Endodermal cell (in vitro differentiated cells): ENCODE measurements at regions not wholly inside any gene's neighbourhood (a gene's known extent, or its start where the extent isn't known, plus 50 kb on each side); places are given as distances from the start of the nearest gene placed in this dataset.

Source experiments
- DNase-seq: peaks from one replicate; pipeline ENCODE4 v3.0.0-alpha.2; 2017
- H3K27ac ChIP-seq: 2 replicates; pipeline ENCODE4 v1.5.1; 2013; ENCODE audit warnings: mild to moderate bottlenecking, low read depth, low read length, moderate library complexity
- H3K27me3 ChIP-seq: 2 replicates; pipeline ENCODE4 v1.6.1; 2013; ENCODE audit warnings: mild to moderate bottlenecking, low read length, moderate library complexity; ENCODE audit not compliant: insufficient read depth, control insufficient read depth, poor library complexity, severe bottlenecking
- H3K36me3 ChIP-seq: 2 replicates; pipeline ENCODE4 v1.7.0; 2013; ENCODE audit warnings: mild to moderate bottlenecking, low read length, moderate library complexity; ENCODE audit not compliant: control insufficient read depth, insufficient read depth
- H3K4me1 ChIP-seq: one replicate; pipeline ENCODE4 v1.7.0; 2013; ENCODE audit warnings: low read length; ENCODE audit not compliant: control insufficient read depth, insufficient read depth
- H3K4me3 ChIP-seq: 2 replicates; pipeline ENCODE4 v1.5.1; 2013; ENCODE audit warnings: mild to moderate bottlenecking, low read length, moderate library complexity
- H3K9ac ChIP-seq: 2 replicates; pipeline ENCODE4 v1.6.1; 2013; ENCODE audit warnings: mild to moderate bottlenecking, low read length, moderate library complexity; ENCODE audit not compliant: poor library complexity, severe bottlenecking; ENCODE audit errors: extremely low read depth
- H3K9me3 ChIP-seq: 2 replicates; pipeline ENCODE4 v1.6.1; 2013; ENCODE audit warnings: mild to moderate bottlenecking, low read length, moderate library complexity; ENCODE audit not compliant: control insufficient read depth
- H3K27ac Mint-ChIP-seq: 2 replicates; pipeline ENCODE4 v1.8.0; 2020; ENCODE audit warnings: mixed read lengths
- H3K27me3 Mint-ChIP-seq: 2 replicates; pipeline ENCODE4 v1.8.0; 2021; ENCODE audit warnings: mild to moderate bottlenecking, mixed read lengths; ENCODE audit not compliant: insufficient read depth
- H3K36me3 Mint-ChIP-seq: 2 replicates; pipeline ENCODE4 v1.8.0; 2020; ENCODE audit warnings: low read depth, mixed read lengths
- H3K4me1 Mint-ChIP-seq: 2 replicates; pipeline ENCODE4 v1.8.0; 2020; ENCODE audit warnings: mixed read lengths
- H3K4me3 Mint-ChIP-seq: 2 replicates; pipeline ENCODE4 v1.8.0; 2020; ENCODE audit warnings: mild to moderate bottlenecking, moderate library complexity, mixed read lengths
- H3K9me3 Mint-ChIP-seq: 2 replicates; pipeline ENCODE4 v1.8.0; 2020; ENCODE audit warnings: mild to moderate bottlenecking, mixed read lengths
- WGBS, 2 experiments: methylation state at CpG; one replicate each; pipeline versions ENCODE4 v1.1.5 to v1.1.7; 2013; ENCODE audit warnings: missing lambda C conversion rate in 2 of 2, mixed read lengths in 1 of 2; ENCODE audit not compliant: insufficient coverage in 1 of 2, insufficient read length in 1 of 2; 5-methylcytosine and 5-hydroxymethylcytosine counted together
- TF ChIP-seq, protein P1 (sequence below): fragments of 200-600 bp; sonication (generic); conservative IDR thresholded peaks from 2 replicates; pipeline ENCODE4 v1.5.0; 2021; ENCODE audit warnings: antibody characterized with exemption, mild to moderate bottlenecking

DNA sequence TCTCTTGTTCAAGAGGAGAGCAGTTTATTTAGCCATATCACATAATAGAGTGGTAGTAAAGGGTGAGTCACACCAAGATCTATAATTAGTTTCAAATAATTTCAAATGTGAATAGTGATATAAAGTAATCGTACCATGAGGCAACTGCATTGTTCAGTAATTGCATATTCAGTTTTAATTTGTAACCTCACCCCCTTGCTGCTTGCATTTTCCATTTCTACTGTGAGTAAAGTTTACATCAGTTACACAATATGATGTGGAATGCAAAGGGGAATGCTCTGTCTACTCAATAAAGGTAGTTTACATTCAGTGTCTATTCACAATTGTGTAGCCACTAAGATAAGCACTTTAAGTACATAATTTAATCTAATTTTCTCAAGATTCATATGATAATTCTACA is 1695.7 kb upstream of the SPRY2 start:
- H3K4me3 ChIP-seq, result no peak overlapping the region
- no peak for DNase-seq
- TF ChIP-seq, protein P1, sequence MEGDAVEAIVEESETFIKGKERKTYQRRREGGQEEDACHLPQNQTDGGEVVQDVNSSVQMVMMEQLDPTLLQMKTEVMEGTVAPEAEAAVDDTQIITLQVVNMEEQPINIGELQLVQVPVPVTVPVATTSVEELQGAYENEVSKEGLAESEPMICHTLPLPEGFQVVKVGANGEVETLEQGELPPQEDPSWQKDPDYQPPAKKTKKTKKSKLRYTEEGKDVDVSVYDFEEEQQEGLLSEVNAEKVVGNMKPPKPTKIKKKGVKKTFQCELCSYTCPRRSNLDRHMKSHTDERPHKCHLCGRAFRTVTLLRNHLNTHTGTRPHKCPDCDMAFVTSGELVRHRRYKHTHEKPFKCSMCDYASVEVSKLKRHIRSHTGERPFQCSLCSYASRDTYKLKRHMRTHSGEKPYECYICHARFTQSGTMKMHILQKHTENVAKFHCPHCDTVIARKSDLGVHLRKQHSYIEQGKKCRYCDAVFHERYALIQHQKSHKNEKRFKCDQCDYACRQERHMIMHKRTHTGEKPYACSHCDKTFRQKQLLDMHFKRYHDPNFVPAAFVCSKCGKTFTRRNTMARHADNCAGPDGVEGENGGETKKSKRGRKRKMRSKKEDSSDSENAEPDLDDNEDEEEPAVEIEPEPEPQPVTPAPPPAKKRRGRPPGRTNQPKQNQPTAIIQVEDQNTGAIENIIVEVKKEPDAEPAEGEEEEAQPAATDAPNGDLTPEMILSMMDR, result no peak
- Mint-ChIP-seq H3K4me3 (no peak overlapping the region), H3K27ac (no peak overlapping the region), H3K4me1 (no peaks in the 10 kb centered on the region), H3K9me3 (peaks cover 8% of the 10 kb centered on the region), H3K27me3 (no peaks in the 10 kb centered on the region), H3K36me3 (peaks cover 2% of the 10 kb centered on the region)
- WGBS, 2 experiments, result 100% methylated on average over 1 of the region's 1 CpG; no CpG with 5 or more reads in 1 of the 2 experiments
- no peak overlapping the region for H3K9ac ChIP-seq
- no peak overlapping the region for H3K27ac ChIP-seq
- H3K4me1 ChIP-seq, result no peaks in the 10 kb centered on the region
- no peaks in the 10 kb centered on the region for H3K36me3 ChIP-seq
- no peaks in the 10 kb centered on the region for H3K9me3 ChIP-seq
- no peaks in the 10 kb centered on the region for H3K27me3 ChIP-seq

DNA sequence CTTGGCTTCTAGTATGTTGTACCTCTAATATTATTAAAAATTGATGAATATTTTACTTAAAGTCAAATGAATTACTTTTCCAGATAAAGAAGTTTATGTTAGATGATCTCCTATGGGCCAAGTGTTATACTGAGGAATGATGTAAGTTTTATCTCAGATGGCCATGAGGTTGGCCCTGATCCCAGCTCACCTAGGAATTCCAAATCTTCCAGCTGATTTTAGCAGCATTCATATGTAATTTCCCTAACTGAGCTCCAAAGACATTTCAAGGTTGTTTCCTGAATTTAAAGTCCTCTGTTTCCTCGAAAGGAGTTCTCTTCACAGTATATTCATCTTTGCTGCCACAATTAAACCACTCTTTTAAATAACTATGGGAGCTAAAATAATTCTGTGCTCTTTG is 1670.4 kb upstream of the SPRY2 start:
- 79% methylated on average over 1 of the region's 1 CpG; no CpG with 5 or more reads in 1 of the 2 experiments for WGBS, 2 experiments
- no peaks in the 10 kb centered on the region for H3K36me3 ChIP-seq
- peaks cover 10% of the 10 kb centered on the region for H3K4me1 Mint-ChIP-seq
- H3K27ac ChIP-seq, result no peak overlapping the region
- H3K4me3 Mint-ChIP-seq, result no peak overlapping the region
- no peak overlapping the region for H3K4me3 ChIP-seq
- no peaks in the 10 kb centered on the region for H3K9me3 ChIP-seq
- no peak overlapping the region for H3K9ac ChIP-seq
- peak overlapping the region; percentile 8 for H3K27ac Mint-ChIP-seq
- no peaks in the 10 kb centered on the region for H3K27me3 Mint-ChIP-seq
- H3K36me3 Mint-ChIP-seq, result no peaks in the 10 kb centered on the region
- H3K9me3 Mint-ChIP-seq, result no peaks in the 10 kb centered on the region
- DNase-seq, result no peak
- TF ChIP-seq, protein P1, result no peak
- H3K4me1 ChIP-seq, result no peaks in the 10 kb centered on the region
- no peaks in the 10 kb centered on the region for H3K27me3 ChIP-seq

DNA sequence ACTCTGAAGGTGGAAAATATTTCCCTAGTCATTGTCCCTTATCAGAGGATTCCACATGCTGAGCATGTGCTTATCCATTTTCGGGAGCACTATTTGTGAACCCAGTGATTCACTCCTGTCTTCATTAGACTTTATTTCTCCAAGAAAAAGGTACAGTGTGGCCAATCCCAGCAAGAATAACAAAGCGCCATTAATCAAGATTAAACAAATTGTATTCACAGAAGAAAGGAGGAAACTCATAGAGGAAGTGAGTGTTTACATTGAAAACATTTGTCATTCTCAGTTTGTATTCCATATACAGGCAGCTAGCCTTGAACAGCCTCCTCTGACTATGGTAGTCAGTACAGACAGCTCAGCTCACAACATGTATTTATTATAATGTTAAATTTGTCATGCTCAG is 1669.9 kb upstream of the SPRY2 start:
- Histone ChIP-seq H3K9ac (no peak overlapping the region), H3K4me3 (no peak overlapping the region), H3K27me3 (no peaks in the 10 kb centered on the region), H3K9me3 (no peaks in the 10 kb centered on the region), H3K27ac (no peak overlapping the region), H3K36me3 (no peaks in the 10 kb centered on the region), H3K4me1 (no peaks in the 10 kb centered on the region)
- Mint-ChIP-seq H3K9me3 (no peaks in the 10 kb centered on the region), H3K4me1 (peaks cover 10% of the 10 kb centered on the region), H3K27ac (no peak overlapping the region), H3K36me3 (no peaks in the 10 kb centered on the region), H3K27me3 (no peaks in the 10 kb centered on the region), H3K4me3 (no peak overlapping the region)
- WGBS, 2 experiments, result 98 to 100% methylated on average over 1 to 2 of the region's 2 CpGs
- no peak for DNase-seq
- TF ChIP-seq, protein P1, result no peak
